ENCODE measurements at regions not wholly inside any gene's neighbourhood (a gene's known extent, or its start where the extent isn't known, plus 50 kb on each side); places are given as distances from the start of the nearest gene placed in this dataset.

DNA sequence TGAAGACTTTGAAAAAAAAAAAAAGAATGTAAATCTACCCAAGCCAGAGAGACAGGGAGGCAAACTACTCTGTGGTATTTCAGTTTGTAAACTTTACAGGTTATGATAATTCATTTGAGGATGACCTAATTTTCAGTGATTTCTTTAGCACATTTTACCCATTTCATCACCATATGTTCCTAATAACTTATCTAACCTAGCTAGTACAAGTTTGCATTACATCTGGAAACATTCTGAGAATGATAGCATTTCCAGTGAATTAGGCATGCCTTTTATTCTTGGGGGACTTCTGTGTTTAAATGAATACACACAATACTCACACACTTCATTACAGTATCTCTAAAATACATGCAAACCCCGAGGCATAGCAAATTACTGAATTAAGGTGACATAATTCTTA, 1055.5 kb downstream of the PCDH18 start:
- Mint-ChIP-seq H3K9me3 (peaks cover 0 to 3% (median 0%) of the 10 kb centered on the region in 3 donors), H3K27me3 (no peaks in the 10 kb centered on the region), H3K27ac (no peak overlapping the region), H3K4me3 (no peak overlapping the region), H3K4me1 (no peaks in the 10 kb centered on the region), H3K36me3 (no peaks in the 10 kb centered on the region)

DNA sequence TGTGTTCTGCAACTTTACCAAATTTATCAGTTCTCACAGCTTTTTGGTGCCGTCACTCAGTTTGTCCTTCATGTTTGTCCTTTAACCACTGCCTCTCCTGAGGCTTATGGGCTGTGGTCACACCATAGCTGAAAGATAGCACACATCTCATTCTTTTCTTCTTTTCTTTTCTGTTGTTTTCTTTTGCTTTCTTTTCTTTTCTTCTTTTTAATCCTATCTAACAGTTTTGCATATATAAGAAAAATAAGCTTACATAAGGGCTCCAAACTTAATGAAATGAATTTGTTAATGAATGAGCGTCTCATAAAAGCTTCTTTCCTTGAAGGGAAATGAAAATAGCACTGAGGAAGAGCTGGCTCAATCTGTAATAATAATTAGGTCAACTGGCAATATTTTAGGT, 1061.2 kb downstream of the PCDH18 start:
- H3K9me3 Mint-ChIP-seq = peaks cover 2 to 8% (median 4%) of the 10 kb centered on the region in 3 donors
- no peaks in the 10 kb centered on the region for H3K4me1 Mint-ChIP-seq
- no peak overlapping the region for H3K27ac Mint-ChIP-seq
- H3K27me3 Mint-ChIP-seq = no peaks in the 10 kb centered on the region
- no peak overlapping the region for H3K4me3 Mint-ChIP-seq
- H3K36me3 Mint-ChIP-seq = no peaks in the 10 kb centered on the region

DNA sequence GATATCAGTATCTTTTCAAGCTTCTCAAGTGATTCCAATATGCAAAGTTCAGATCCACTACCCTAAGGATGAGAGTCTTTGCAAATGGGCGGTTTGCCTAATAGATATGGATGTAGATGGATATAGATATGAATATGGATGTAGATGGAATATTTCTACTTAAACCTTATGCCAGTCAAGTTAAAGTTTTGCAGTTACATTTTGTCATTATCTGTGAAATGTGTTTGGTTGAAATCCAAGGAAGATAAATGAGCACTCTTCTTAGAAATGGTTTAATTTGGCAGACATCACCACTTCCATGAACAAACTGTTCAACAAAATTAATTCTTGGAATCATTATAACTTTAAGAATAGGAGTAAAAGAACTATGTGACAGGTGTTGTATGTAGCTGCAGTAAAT, 1066.6 kb downstream of the PCDH18 start:
- H3K27me3 Mint-ChIP-seq = no peaks in the 10 kb centered on the region
- no peaks in the 10 kb centered on the region for H3K4me1 Mint-ChIP-seq
- no peaks in the 10 kb centered on the region for H3K36me3 Mint-ChIP-seq
- H3K27ac Mint-ChIP-seq = no peak overlapping the region
- no peak overlapping the region for H3K4me3 Mint-ChIP-seq
- H3K9me3 Mint-ChIP-seq = peaks cover 4 to 8% (median 7%) of the 10 kb centered on the region in 3 donors

DNA sequence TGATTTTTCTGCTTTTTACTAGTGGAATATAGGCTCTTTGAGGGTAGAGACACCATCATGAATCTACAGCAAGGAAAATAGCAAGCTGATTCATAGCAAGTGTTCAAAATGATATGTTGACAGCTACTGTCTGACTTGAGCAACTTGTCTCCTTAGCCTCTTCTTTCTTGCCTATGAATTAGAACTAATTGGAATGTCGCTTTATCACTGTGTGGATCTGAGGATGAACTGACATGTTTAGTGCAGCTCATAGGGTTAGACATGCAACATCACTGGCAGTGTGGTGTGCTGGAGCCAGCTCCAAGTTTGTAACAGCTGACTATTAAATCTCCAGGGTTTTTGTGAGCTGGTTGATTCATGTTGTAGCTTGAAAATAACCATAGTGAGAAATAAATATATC, 1068.4 kb downstream of the PCDH18 start:
- no peaks in the 10 kb centered on the region for H3K4me1 Mint-ChIP-seq
- H3K4me3 Mint-ChIP-seq = no peak overlapping the region
- no peak overlapping the region for H3K27ac Mint-ChIP-seq

DNA sequence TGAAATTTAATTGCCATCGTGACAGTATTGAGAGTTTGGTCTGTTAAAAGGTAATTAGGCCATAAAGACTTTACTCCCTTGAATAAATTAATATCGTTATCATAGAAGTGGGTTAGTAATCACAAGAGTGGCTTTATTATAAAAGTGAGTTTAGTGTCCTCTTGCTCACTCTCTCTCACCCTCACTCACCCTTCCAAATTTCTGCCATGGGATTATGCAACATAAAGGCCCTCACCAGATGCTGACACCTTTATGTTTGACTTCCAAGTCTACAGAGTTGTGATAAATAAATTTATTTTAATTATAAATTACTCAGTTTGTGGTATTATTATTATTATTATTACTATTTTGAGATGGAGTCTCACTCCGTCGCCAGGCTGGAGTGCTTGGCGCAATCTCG, 1070.8 kb downstream of the PCDH18 start:
- H3K4me1 Mint-ChIP-seq = no peaks in the 10 kb centered on the region
- H3K9me3 Mint-ChIP-seq = peaks cover 0 to 4% (median 0%) of the 10 kb centered on the region in 3 donors
- H3K27ac Mint-ChIP-seq = no peak overlapping the region
- no peaks in the 10 kb centered on the region for H3K36me3 Mint-ChIP-seq
- no peaks in the 10 kb centered on the region for H3K27me3 Mint-ChIP-seq
- no peak overlapping the region for H3K4me3 Mint-ChIP-seq

More for the DNA sequence above, 1068.4 kb downstream of the PCDH18 start:
- no peaks in the 10 kb centered on the region for H3K36me3 Mint-ChIP-seq
- no peaks in the 10 kb centered on the region for H3K27me3 Mint-ChIP-seq
- H3K9me3 Mint-ChIP-seq = peaks cover 2 to 8% (median 4%) of the 10 kb centered on the region in 3 donors

DNA sequence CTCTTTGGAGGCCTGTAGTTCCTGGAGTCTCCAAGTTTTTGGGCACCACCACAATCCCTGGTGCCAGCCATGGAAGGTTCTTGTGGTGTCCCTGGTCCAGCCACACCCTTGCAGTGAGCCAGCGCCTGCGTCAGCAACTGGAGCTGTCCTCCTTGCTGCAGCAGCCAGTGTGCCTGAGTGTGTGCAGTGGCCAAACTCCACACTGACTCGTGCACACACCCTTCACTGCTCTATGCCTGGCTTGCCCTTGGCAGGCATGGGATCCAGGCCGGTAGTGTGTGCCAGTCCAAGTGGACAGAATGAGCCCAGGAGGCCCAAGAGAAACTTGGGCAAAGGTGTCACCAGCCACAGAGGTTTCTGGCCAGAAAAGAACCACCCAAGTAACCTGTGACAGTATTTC, 1074.0 kb downstream of the PCDH18 start:
- Mint-ChIP-seq H3K27me3 (no peaks in the 10 kb centered on the region), H3K4me3 (no peak overlapping the region), H3K27ac (no peak overlapping the region), H3K36me3 (no peaks in the 10 kb centered on the region), H3K9me3 (peaks cover 0 to 6% (median 4%) of the 10 kb centered on the region in 3 donors), H3K4me1 (no peaks in the 10 kb centered on the region)

DNA sequence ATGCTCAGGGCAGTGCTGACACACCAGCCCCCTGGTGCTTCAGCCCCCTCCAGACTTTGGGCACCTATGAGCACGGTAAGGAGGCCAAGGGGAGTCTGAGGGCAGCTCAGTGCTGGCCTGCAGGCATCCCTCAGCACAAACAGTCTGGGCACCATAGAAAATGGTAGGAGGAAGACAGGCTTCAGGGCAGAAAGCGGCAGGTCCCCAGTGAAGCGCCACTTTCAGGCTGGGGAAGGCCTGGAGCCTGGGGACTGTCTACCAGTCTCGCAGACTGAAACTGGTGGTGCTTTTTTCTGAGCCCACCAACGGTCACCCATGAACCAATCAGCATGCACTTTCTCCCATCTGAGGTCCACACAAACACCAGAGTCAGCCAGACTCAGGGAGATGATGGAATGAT, 1074.7 kb downstream of the PCDH18 start:
- Mint-ChIP-seq H3K27ac (no peak overlapping the region), H3K4me3 (no peak overlapping the region), H3K27me3 (no peaks in the 10 kb centered on the region), H3K36me3 (no peaks in the 10 kb centered on the region), H3K9me3 (peaks cover 0 to 6% (median 4%) of the 10 kb centered on the region in 3 donors), H3K4me1 (no peaks in the 10 kb centered on the region)

DNA sequence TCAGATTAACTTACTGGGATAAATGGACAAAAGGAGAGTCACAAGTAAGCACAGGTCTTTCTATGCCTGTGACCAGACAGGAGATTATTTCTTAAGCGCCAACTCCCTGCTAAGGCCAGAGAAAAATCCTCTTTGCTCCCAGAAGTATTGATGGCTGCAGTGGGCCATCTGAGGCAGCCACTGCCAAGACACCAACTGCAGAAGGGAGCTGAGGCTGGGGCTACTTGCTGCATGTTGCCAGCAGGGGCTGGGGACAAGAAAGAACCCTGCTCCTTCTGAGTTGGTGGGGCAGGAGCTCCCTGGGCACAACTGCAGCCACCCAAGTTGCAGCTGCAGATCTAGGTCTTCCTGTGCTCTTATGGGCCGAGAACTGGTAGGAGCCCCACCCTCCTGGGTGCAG, 1075.3 kb downstream of the PCDH18 start:
- Mint-ChIP-seq H3K4me3 (no peak overlapping the region), H3K9me3 (peaks cover 0 to 6% (median 4%) of the 10 kb centered on the region in 3 donors), H3K36me3 (no peaks in the 10 kb centered on the region), H3K4me1 (no peaks in the 10 kb centered on the region), H3K27me3 (no peaks in the 10 kb centered on the region), H3K27ac (no peak overlapping the region)

DNA sequence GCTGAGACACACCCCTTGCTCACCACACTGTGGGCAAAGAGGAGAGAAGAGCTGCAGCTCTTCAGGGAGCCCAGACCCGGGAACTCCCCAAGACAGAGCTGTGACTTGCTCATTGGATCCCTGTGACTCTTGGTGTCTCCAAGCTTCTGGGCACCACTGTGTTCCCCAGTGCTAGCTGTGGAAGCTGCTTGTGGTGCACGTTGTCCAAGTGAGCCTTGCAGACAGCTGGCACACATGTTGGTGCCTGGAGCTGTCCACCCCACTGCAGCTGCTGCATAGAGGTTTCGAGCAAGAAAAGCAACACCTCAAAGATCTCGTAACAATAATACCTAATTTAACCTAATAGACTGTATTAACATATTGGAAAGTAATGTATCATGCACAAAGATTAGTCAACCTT, 1089.3 kb downstream of the PCDH18 start:
- Mint-ChIP-seq H3K27me3 (no peaks in the 10 kb centered on the region), H3K36me3 (no peaks in the 10 kb centered on the region), H3K4me3 (no peak overlapping the region), H3K27ac (no peak overlapping the region), H3K4me1 (no peaks in the 10 kb centered on the region), H3K9me3 (no peaks in the 10 kb centered on the region)

DNA sequence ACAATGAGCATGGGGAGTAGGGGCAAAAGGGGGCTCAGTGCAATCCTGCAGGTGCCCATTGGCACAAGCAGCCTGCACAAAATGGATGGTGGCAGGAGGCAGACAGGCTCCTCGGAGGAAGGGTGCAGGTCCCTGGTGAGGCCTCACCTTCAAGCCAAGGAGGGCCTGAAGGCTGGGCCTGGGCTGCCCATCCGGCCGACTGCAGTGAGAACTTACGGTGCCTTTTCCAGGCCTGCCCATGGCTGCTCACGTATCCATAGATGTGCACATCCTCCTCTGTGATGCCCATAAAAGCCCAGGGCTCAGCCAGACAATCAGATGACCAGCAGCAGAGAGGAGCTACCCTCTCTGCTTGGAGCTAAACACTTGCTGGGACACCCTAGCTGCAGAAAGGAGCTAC, 1089.8 kb downstream of the PCDH18 start:
- H3K4me3 Mint-ChIP-seq = no peak overlapping the region
- no peaks in the 10 kb centered on the region for H3K36me3 Mint-ChIP-seq
- no peaks in the 10 kb centered on the region for H3K9me3 Mint-ChIP-seq
- H3K27ac Mint-ChIP-seq = peak overlapping the region in 1 of 3 donors; percentile 57
- no peaks in the 10 kb centered on the region for H3K4me1 Mint-ChIP-seq
- no peaks in the 10 kb centered on the region for H3K27me3 Mint-ChIP-seq

DNA sequence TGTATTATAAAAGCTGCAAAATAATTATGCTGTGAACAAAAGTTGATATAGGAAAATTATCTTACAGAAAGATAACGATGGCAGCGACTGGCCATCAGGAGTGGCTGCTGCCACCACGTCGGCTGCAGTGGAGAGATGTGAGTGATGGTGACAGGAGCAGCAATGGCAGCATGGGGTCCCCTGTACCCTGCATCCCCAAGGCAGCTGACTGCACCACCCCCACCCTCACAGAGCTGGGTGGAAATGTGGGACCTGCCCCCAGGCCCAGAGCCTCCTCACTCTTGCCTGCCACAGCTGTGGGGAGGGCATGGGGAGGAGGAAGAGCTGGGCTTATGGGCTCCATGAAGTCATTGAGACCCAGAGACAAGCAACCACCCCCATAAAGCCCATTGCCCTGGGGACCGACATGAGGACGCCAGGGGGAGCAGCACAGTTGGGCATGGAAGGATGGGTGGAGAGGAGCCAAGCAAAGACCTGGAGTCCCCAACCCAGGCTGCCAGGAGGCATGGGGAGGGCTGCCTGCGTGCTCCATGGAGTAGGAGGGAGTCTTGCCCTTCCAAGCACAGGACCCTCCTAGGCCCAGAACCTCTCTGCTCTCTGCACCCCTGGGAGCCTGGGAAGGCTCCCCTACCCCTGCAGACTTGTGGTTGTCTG, 1090.5 kb downstream of the PCDH18 start:
- Mint-ChIP-seq H3K27me3 (no peaks in the 10 kb centered on the region), H3K4me3 (no peak overlapping the region), H3K4me1 (no peaks in the 10 kb centered on the region), H3K27ac (peak overlapping the region in 1 of 3 donors; percentile 57), H3K9me3 (no peaks in the 10 kb centered on the region), H3K36me3 (no peaks in the 10 kb centered on the region)

DNA sequence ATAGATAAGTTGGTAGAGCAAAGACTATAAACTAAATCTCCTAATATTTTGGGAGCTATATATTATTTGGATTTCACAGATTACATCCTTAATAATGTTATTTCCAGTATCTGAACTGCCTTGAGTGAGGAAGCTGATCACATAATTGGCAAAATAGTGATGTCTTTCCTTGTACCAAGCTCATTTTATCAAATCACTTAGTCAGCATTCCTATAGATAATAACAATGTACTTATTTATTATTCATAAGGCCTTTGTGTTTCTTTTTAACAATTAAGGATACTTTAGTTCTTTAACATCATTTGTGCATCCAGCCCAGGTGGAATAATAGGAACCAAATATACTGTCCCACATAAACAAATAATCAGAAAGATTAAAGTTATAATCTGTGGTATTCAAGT, 1093.6 kb downstream of the PCDH18 start:
- H3K36me3 Mint-ChIP-seq = no peaks in the 10 kb centered on the region
- H3K9me3 Mint-ChIP-seq = no peaks in the 10 kb centered on the region
- H3K27ac Mint-ChIP-seq = no peak overlapping the region
- no peaks in the 10 kb centered on the region for H3K4me1 Mint-ChIP-seq
- H3K27me3 Mint-ChIP-seq = no peaks in the 10 kb centered on the region
- no peak overlapping the region for H3K4me3 Mint-ChIP-seq

DNA sequence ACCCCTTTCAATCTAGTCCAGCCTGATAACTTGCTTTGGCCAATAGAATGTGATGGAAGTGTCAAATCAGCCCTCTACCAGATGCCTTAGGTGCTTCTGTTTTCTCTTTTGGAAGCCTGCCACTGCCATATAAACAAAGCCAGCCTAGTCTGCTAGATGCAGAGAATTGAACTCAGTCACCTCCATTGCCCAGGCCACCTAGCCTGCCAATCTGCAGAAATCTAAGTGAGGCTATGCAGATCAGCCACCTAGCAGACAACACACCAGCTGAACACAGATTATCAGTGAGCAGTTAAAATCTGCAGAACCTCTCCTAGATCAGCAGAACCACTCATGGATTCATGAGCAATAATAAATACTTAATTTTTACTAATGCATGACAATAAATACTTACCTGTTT, 1108.2 kb downstream of the PCDH18 start:
- H3K4me3 Mint-ChIP-seq = no peak overlapping the region
- H3K9me3 Mint-ChIP-seq = peaks cover 0 to 9% (median 2%) of the 10 kb centered on the region in 3 donors
- H3K27me3 Mint-ChIP-seq = no peaks in the 10 kb centered on the region
- no peaks in the 10 kb centered on the region for H3K4me1 Mint-ChIP-seq
- H3K36me3 Mint-ChIP-seq = no peaks in the 10 kb centered on the region
- peak overlapping the region in 1 of 3 donors; percentile 20 for H3K27ac Mint-ChIP-seq

DNA sequence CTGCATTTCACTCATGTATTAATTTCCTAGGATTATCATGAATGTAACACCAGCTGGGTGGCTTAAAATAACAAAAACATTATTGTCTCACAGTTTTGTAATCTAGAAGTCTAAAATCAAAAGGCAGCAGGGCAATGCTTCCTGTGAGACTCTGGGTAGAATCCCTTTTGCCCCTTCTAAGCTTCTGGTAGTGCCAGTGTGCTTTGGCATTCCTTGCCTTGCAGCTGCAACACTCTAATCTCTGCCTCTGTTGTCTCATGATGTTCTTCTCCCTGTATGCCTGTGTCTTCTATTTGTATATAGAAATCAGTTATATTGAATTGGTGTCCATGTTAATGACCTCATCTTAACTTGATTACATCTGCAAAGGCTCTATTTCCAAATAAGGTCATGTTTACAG, 1117.3 kb downstream of the PCDH18 start:
- no peak overlapping the region for H3K27ac Mint-ChIP-seq
- H3K4me3 Mint-ChIP-seq = no peak overlapping the region
- H3K36me3 Mint-ChIP-seq = no peaks in the 10 kb centered on the region
- no peaks in the 10 kb centered on the region for H3K4me1 Mint-ChIP-seq
- H3K27me3 Mint-ChIP-seq = no peaks in the 10 kb centered on the region
- H3K9me3 Mint-ChIP-seq = peaks cover 0 to 1% (median 0%) of the 10 kb centered on the region in 3 donors

DNA sequence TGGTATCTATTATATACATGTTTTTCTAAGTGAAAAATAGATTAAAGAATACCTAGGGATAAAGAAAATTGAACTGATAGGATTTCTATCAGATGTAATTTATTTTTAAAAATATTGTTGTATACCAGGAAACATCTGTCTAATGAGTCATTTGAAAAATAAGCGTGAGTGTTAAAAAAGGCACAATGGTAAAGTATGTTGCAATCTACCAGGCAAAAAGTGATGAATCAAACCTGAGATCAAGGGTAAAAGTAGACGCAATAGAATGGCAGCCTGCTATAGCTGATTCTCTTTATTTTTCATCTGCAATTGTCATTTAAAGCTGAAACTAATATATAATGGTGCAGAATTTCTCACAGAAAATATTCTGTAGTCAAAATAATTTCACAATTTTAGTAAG, 1119.6 kb downstream of the PCDH18 start:
- H3K4me1 Mint-ChIP-seq = no peaks in the 10 kb centered on the region
- H3K9me3 Mint-ChIP-seq = peaks cover 0 to 1% (median 0%) of the 10 kb centered on the region in 3 donors
- H3K27me3 Mint-ChIP-seq = no peaks in the 10 kb centered on the region
- no peaks in the 10 kb centered on the region for H3K36me3 Mint-ChIP-seq
- H3K4me3 Mint-ChIP-seq = no peak overlapping the region
- no peak overlapping the region for H3K27ac Mint-ChIP-seq

DNA sequence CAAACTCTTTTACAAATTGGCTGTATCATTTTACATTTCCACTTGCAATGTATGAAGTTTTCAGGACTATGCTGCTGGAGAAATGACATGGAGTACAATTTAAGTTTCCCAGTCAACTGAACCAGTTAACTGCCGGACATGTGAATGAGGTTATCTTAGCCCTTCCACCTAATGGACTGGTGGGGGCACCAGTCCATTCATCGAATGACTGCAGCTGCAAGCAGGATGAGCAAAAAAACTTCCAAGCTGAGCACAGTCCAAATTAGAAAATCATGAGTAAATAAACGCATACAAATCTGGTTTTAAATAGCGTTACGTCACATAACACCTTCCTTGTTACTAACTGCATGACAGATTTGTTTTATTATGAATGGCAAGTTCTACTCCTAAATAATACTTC, 1131.5 kb downstream of the PCDH18 start:
- H3K36me3 Mint-ChIP-seq = peaks cover 2% of the 10 kb centered on the region
- H3K27me3 Mint-ChIP-seq = no peaks in the 10 kb centered on the region
- no peaks in the 10 kb centered on the region for H3K4me1 Mint-ChIP-seq
- H3K9me3 Mint-ChIP-seq = peaks cover 2 to 3% (median 2%) of the 10 kb centered on the region in 3 donors
- H3K27ac Mint-ChIP-seq = no peak overlapping the region
- H3K4me3 Mint-ChIP-seq = no peak overlapping the region
